Fibroblast of villous mesenchyme (primary cell): ENCODE measurements at regions not wholly inside any gene's neighbourhood (a gene's known extent, or its start where the extent isn't known, plus 50 kb on each side); places are given as distances from the start of the nearest gene placed in this dataset.

Source experiments
- DNase-seq: peaks from one replicate; pipeline ENCODE4 v3.0.0-alpha.2; 2010; ENCODE audit warnings: low read depth
- H3K4me3 ChIP-seq: 2 replicates; pipeline ENCODE4 v1.5.1; 2011; ENCODE audit warnings: low read depth, mild to moderate bottlenecking, low read length
- CTCF ChIP-seq: IDR thresholded peaks from 2 replicates; pipeline ENCODE4 v1.5.1; 2012; ENCODE audit warnings: low read depth, mild to moderate bottlenecking, low read length; ENCODE audit not compliant: insufficient read depth

GRCh38 chr1:212520746-212521145 is 87.8 kb upstream of the ATF3 start:
- no peak overlapping the region for H3K4me3 ChIP-seq
- DNase-seq = no peak
- no peak for TF ChIP-seq CTCF

- no peak for TF ChIP-seq CTCF
- H3K4me3 ChIP-seq = no peak overlapping the region
- DNase-seq = peak; percentile 8
These were observed 83.0 kb upstream of the ATF3 start for GRCh38 chr1:212525479-212526110.

GRCh38 chr1:212526111-212526491 is 82.5 kb upstream of the ATF3 start:
- TF ChIP-seq CTCF = no peak
- DNase-seq = no peak

GRCh38 chr1:212528501-212528900 is 80.1 kb upstream of the ATF3 start:
- TF ChIP-seq CTCF = no peak
- H3K4me3 ChIP-seq = no peak overlapping the region
- DNase-seq = no peak

More at GRCh38 chr1:212526111-212526491, 82.5 kb upstream of the ATF3 start:
- H3K4me3 ChIP-seq = no peak overlapping the region

GRCh38 chr1:212529211-212529741 is 79.3 kb upstream of the ATF3 start:
- DNase-seq = peak; percentile 16
- no peak overlapping the region for H3K4me3 ChIP-seq
- no peak for TF ChIP-seq CTCF

GRCh38 chr1:212531267-212531666 is 77.3 kb upstream of the ATF3 start:
- TF ChIP-seq CTCF = no peak
- DNase-seq = no peak
- H3K4me3 ChIP-seq = no peak overlapping the region

- TF ChIP-seq CTCF = no peak
- no peak overlapping the region for H3K4me3 ChIP-seq
- no peak for DNase-seq
These were observed 76.8 kb upstream of the ATF3 start for GRCh38 chr1:212531796-212532195.
